OCI-LY3 (cell line): ENCODE measurements at regions not wholly inside any gene's neighbourhood (a gene's known extent, or its start where the extent isn't known, plus 50 kb on each side); places are given as distances from the start of the nearest gene placed in this dataset.
"Not testable (repeated sequence)": the region's sequence is repeated elsewhere in the genome, so short reads cannot be mapped to it uniquely, and the experiment has no call there.

Source experiments
- H2AFZ ChIP-seq: fragments of 200-600, 300-600 bp; shearing (Covaris generic); 2 replicates; pipeline ENCODE4 v1.6.0; 2014; ENCODE audit warnings: antibody characterized with exemption, low read depth, low read length
- H3K27ac ChIP-seq: fragments of 200-600, 300-600 bp; sonication (generic); 2 replicates; pipeline ENCODE4 v1.5.1; 2014; ENCODE audit warnings: mild to moderate bottlenecking, low read length, moderate library complexity, mixed read lengths
- H3K27me3 ChIP-seq: fragments of 200-600, 300-600 bp; sonication (generic); 2 replicates; pipeline ENCODE4 v1.6.1; 2014; ENCODE audit warnings: low read depth, low read length, mixed read lengths
- H3K36me3 ChIP-seq: fragments of 200-600, 300-600 bp; sonication (generic); replicated peaks from 2 replicates; pipeline ENCODE3; 2014; ENCODE audit warnings: low read depth, low read length, mixed read lengths
- H3K4me1 ChIP-seq: fragments of 300-600, 200-600 bp; sonication (generic); 2 replicates; pipeline ENCODE4 v1.6.1; 2014; ENCODE audit warnings: low read length, mixed read lengths
- H3K4me2 ChIP-seq: fragments of 200-600, 300-600 bp; sonication (generic); 2 replicates; pipeline ENCODE4 v1.6.1; 2014; ENCODE audit warnings: low read length, mixed read lengths
- H3K4me3 ChIP-seq: fragments of 300-600, 200-600 bp; sonication (generic); 2 replicates; pipeline ENCODE4 v1.5.1; 2014; ENCODE audit warnings: antibody characterized with exemption, mild to moderate bottlenecking, low read length, moderate library complexity
- H3K79me2 ChIP-seq: fragments of 300-600, 200-600 bp; shearing (Covaris generic); 2 replicates; pipeline ENCODE4 v1.6.1; 2014; ENCODE audit warnings: mild to moderate bottlenecking, low read length, mixed read lengths
- H3K9ac ChIP-seq: fragments of 300-600, 200-600 bp; shearing (Covaris generic); 2 replicates; pipeline ENCODE4 v1.6.0; 2014; ENCODE audit warnings: mild to moderate bottlenecking, low read length, moderate library complexity
- H3K9me3 ChIP-seq: fragments of 200-600, 300-600 bp; shearing (Covaris generic); 2 replicates; pipeline ENCODE4 v1.6.1; 2014; ENCODE audit warnings: low read length, mixed read lengths; ENCODE audit not compliant: insufficient read depth
- H4K20me1 ChIP-seq: fragments of 200-600, 300-600 bp; sonication (generic); 2 replicates; pipeline ENCODE4 v1.6.1; 2016; ENCODE audit warnings: low read length, mixed read lengths; ENCODE audit not compliant: insufficient read depth
- EZH2phosphoT487 ChIP-seq: fragments of 200-600 bp; shearing (Covaris generic); IDR thresholded peaks from 2 replicates; pipeline ENCODE4 v1.6.1; 2018; ENCODE audit warnings: antibody characterized with exemption, mixed run types, low read depth
- TF ChIP-seq, protein P1 (sequence below): fragments of 200-600, 300-600 bp; sonication (generic); IDR thresholded peaks from 2 replicates; pipeline ENCODE4 v1.5.1; 2014; ENCODE audit warnings: antibody characterized with exemption, low read length, low read depth

DNA sequence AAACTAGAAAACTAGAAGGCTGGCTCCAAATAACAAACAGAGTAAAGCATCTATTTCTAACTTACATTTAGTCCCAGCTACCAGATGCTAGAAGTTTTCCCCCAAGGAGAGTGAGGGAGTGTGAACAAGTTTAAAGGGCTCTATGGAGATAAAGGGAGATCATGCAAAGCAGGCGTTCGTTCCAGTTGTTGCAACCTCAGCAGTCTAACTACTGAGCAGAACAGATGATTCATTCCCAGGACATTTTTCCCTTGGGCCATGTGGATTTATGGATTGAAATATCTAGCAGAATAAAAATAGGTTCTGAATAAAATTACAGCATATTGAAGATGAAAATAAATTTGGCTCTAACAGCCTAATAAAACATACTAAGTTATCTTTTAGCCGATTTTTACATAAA, 154.8 kb upstream of the TTC14 start:
- Histone ChIP-seq H3K4me1 (no peaks in the 10 kb centered on the region), H3K9ac (no peak overlapping the region), H4K20me1 (no peaks in the 10 kb centered on the region), H3K9me3 (no peaks in the 10 kb centered on the region), H3K36me3 (no peaks in the 10 kb centered on the region), H3K79me2 (no peaks in the 10 kb centered on the region), H3K27me3 (no peaks in the 10 kb centered on the region), H3K27ac (no peak overlapping the region), H3K4me3 (no peak overlapping the region), H2AFZ (no peak overlapping the region), H3K4me2 (no peak overlapping the region)
- no peak for TF ChIP-seq EZH2phosphoT487
- TF ChIP-seq, protein P1, sequence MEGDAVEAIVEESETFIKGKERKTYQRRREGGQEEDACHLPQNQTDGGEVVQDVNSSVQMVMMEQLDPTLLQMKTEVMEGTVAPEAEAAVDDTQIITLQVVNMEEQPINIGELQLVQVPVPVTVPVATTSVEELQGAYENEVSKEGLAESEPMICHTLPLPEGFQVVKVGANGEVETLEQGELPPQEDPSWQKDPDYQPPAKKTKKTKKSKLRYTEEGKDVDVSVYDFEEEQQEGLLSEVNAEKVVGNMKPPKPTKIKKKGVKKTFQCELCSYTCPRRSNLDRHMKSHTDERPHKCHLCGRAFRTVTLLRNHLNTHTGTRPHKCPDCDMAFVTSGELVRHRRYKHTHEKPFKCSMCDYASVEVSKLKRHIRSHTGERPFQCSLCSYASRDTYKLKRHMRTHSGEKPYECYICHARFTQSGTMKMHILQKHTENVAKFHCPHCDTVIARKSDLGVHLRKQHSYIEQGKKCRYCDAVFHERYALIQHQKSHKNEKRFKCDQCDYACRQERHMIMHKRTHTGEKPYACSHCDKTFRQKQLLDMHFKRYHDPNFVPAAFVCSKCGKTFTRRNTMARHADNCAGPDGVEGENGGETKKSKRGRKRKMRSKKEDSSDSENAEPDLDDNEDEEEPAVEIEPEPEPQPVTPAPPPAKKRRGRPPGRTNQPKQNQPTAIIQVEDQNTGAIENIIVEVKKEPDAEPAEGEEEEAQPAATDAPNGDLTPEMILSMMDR = no peak

DNA sequence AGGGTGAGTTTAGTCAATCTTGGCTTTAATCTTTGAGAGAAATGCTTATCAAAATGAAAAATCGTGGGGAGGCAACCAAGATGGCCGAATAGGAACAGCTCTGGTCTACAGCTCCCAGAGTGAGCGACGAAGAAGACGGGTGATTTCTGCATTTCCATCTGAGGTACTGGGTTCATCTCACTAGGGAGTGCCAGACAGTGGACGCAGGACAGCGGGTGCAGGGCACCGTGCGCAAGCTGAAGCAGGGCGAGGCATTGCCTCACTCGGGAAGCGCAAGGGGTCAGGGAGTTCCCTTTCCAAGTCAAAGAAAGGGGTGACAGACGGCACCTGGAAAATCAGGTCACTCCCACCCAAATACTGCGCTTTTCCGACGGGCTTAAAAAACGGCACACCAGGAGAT, 153.6 kb upstream of the TTC14 start:
- not testable (repeated sequence) for H3K4me1 ChIP-seq, H4K20me1 ChIP-seq, H3K36me3 ChIP-seq, H3K4me2 ChIP-seq, H2AFZ ChIP-seq, H3K9ac ChIP-seq, H3K4me3 ChIP-seq, H3K9me3 ChIP-seq, H3K27me3 ChIP-seq, H3K79me2 ChIP-seq, H3K27ac ChIP-seq

DNA sequence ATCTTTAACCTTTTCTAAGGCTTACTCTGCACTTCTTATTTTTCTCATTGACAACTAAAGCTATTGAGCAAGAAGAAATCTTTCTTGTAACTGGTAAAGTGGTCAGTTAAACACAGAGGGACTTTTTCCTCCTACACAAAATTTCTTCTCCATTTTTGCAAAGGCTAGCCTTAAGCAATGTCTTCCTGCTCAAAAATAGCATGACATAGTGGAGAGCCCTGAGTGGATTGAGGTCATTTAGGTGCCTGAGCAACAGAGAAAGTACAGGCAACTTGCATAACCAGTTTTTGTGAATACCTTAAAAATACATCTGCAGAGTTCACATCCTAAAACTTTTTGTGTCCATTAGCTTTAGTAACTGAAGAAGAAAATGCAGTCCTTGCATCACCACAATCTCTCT, 144.7 kb upstream of the TTC14 start:
- no peak overlapping the region for H3K27ac ChIP-seq
- H3K27me3 ChIP-seq = no peaks in the 10 kb centered on the region
- no peak overlapping the region for H3K4me3 ChIP-seq
- H3K9me3 ChIP-seq = no peaks in the 10 kb centered on the region
- no peak overlapping the region for H3K9ac ChIP-seq
- H3K79me2 ChIP-seq = no peaks in the 10 kb centered on the region
- H3K4me1 ChIP-seq = no peaks in the 10 kb centered on the region
- TF ChIP-seq, protein P1 = no peak
- TF ChIP-seq EZH2phosphoT487 = no peak
- H3K36me3 ChIP-seq = no peaks in the 10 kb centered on the region
- no peak overlapping the region for H3K4me2 ChIP-seq
- H4K20me1 ChIP-seq = no peaks in the 10 kb centered on the region
- no peak overlapping the region for H2AFZ ChIP-seq

DNA sequence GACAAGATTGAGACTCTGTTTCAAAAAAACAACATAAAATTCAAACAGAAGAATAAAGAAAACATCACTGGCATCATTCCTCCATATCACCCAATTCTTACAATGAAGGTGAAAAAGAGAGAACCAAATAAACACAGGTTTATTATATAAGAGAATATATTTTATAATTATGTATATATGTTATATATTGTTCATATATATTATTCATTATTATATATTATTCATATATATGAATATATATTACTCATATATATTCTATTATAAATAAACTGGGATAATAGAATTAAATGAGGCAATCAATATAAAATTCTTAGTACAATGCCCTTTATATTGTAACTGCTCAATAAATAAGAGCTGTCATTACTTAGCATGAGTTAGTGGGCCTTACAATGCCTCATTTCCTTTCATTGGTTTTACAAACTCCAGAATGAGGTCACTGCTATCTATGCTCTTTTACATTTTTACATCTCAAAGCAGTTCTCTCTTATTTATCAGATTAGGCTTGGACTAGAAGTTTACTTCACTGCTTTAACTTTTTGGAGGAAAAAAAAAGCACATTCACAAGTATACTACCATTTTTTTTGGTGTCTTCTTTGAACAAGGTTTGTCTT, 135.5 kb upstream of the TTC14 start:
- no peak overlapping the region for H3K4me2 ChIP-seq
- no peaks in the 10 kb centered on the region for H3K4me1 ChIP-seq
- no peak overlapping the region for H3K27ac ChIP-seq
- H3K27me3 ChIP-seq = no peaks in the 10 kb centered on the region
- no peaks in the 10 kb centered on the region for H3K36me3 ChIP-seq
- TF ChIP-seq, protein P1 = no peak
- TF ChIP-seq EZH2phosphoT487 = no peak
- no peaks in the 10 kb centered on the region for H3K9me3 ChIP-seq
- no peaks in the 10 kb centered on the region for H4K20me1 ChIP-seq
- H3K4me3 ChIP-seq = no peak overlapping the region
- no peaks in the 10 kb centered on the region for H3K79me2 ChIP-seq
- no peak overlapping the region for H2AFZ ChIP-seq
- H3K9ac ChIP-seq = no peak overlapping the region

DNA sequence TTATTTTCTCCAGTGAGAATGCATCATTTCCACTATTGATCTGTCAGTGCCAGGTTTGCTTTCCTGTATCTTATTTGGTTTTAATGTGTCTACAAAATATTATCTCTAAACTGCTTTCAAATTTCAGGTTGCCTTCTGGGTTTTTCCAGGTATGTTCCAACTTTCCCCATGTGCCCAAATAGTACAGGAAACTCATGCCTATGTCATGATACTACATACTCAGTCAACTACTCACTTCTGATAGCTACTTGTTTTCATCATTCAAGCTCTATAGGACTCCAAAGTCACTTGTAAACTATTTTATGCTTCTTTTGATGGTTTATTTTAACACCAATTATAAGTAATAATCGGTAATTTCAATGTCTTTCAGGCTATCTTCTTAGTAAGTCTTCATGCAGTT, 134.8 kb upstream of the TTC14 start:
- no peak overlapping the region for H3K4me2 ChIP-seq
- no peak overlapping the region for H3K9ac ChIP-seq
- H3K36me3 ChIP-seq = no peaks in the 10 kb centered on the region
- H3K27me3 ChIP-seq = no peaks in the 10 kb centered on the region
- TF ChIP-seq EZH2phosphoT487 = no peak
- TF ChIP-seq, protein P1 = no peak
- no peaks in the 10 kb centered on the region for H4K20me1 ChIP-seq
- H2AFZ ChIP-seq = no peak overlapping the region
- H3K9me3 ChIP-seq = no peaks in the 10 kb centered on the region
- no peak overlapping the region for H3K4me3 ChIP-seq
- no peaks in the 10 kb centered on the region for H3K79me2 ChIP-seq
- H3K4me1 ChIP-seq = no peaks in the 10 kb centered on the region
- no peak overlapping the region for H3K27ac ChIP-seq
